ENCODE measurements at regions not wholly inside any gene's neighbourhood (a gene's known extent, or its start where the extent isn't known, plus 50 kb on each side); places are given as distances from the start of the nearest gene placed in this dataset.
"Not testable (repeated sequence)": the region's sequence is repeated elsewhere in the genome, so short reads cannot be mapped to it uniquely, and the experiment has no call there.

- no peak for DNase-seq (ENCODE audit: low read depth in 2 of 2)
Observed at GRCh38 chr21:20086508-20086907, 911.7 kb upstream of the NCAM2 start.

- DNase-seq (ENCODE audit: low read depth in 2 of 2), result no peak
Observed at GRCh38 chr21:20106368-20106767, 891.8 kb upstream of the NCAM2 start.

- no peak for DNase-seq (ENCODE audit: low read depth in 2 of 2)
Observed at GRCh38 chr21:20108016-20108415, 890.2 kb upstream of the NCAM2 start.

- DNase-seq (ENCODE audit: low read depth in 2 of 2), result no peak
Observed at GRCh38 chr21:20108976-20109540, 889.2 kb upstream of the NCAM2 start.

GRCh38 chr21:20110368-20110767 is 887.8 kb upstream of the NCAM2 start:
- DNase-seq (ENCODE audit: low read depth in 2 of 2), result no peak

GRCh38 chr21:20151741-20152140 is 846.5 kb upstream of the NCAM2 start:
- DNase-seq (ENCODE audit: low read depth in 2 of 2), result no peak

- DNase-seq (ENCODE audit: low read depth in 2 of 2), result no peak
Observed at GRCh38 chr21:20163167-20163566, 835.0 kb upstream of the NCAM2 start.

- no peak for DNase-seq (ENCODE audit: low read depth in 2 of 2)
Observed at GRCh38 chr21:20167059-20167458, 831.1 kb upstream of the NCAM2 start.

- DNase-seq (ENCODE audit: low read depth in 2 of 2), result no peak
Observed at GRCh38 chr21:20169812-20170576, 828.2 kb upstream of the NCAM2 start.

GRCh38 chr21:20186186-20186585 is 812.0 kb upstream of the NCAM2 start:
- DNase-seq (ENCODE audit: low read depth in 2 of 2), result no peak

- no peak for DNase-seq (ENCODE audit: low read depth in 2 of 2)
Observed at GRCh38 chr21:20187028-20187427, 811.2 kb upstream of the NCAM2 start.

- not testable (repeated sequence) for DNase-seq (ENCODE audit: low read depth in 2 of 2)
Observed at GRCh38 chr21:20201323-20201722, 796.9 kb upstream of the NCAM2 start.

- no peak for DNase-seq (ENCODE audit: low read depth in 2 of 2)
Observed at GRCh38 chr21:20207335-20207734, 790.9 kb upstream of the NCAM2 start.

- no peak for DNase-seq (ENCODE audit: low read depth in 2 of 2)
Observed at GRCh38 chr21:20215959-20216358, 782.2 kb upstream of the NCAM2 start.

GRCh38 chr21:20220586-20220985 is 777.6 kb upstream of the NCAM2 start:
- DNase-seq (ENCODE audit: low read depth in 2 of 2), result no peak

- not testable (repeated sequence) for DNase-seq (ENCODE audit: low read depth in 2 of 2)
Observed at GRCh38 chr21:20221981-20222380, 776.2 kb upstream of the NCAM2 start.

GRCh38 chr21:20236649-20237048 is 761.6 kb upstream of the NCAM2 start:
- DNase-seq (ENCODE audit: low read depth in 2 of 2), result not testable (repeated sequence)

GRCh38 chr21:20249401-20249800 is 748.8 kb upstream of the NCAM2 start:
- no peak for DNase-seq (ENCODE audit: low read depth in 2 of 2)

GRCh38 chr21:20250337-20250736 is 747.9 kb upstream of the NCAM2 start:
- DNase-seq (ENCODE audit: low read depth in 2 of 2), result no peak

- DNase-seq (ENCODE audit: low read depth in 2 of 2), result no peak
Observed at GRCh38 chr21:20253261-20253660, 744.9 kb upstream of the NCAM2 start.

- DNase-seq (ENCODE audit: low read depth in 2 of 2), result no peak
Observed at GRCh38 chr21:20254964-20255363, 743.2 kb upstream of the NCAM2 start.

GRCh38 chr21:20257052-20257740 is 741.0 kb upstream of the NCAM2 start:
- DNase-seq (ENCODE audit: low read depth in 2 of 2), result no peak

- no peak for DNase-seq (ENCODE audit: low read depth in 2 of 2)
Observed at GRCh38 chr21:20258542-20258941, 739.7 kb upstream of the NCAM2 start.

Data from stimulated activated CD8-positive, alpha-beta memory T cell treated with anti-CD3 and anti-CD28 coated beads, Interleukin-7, amount 100 ng/mL, for 4 hours (primary cell).